ENCODE measurements at regions not wholly inside any gene's neighbourhood (a gene's known extent, or its start where the extent isn't known, plus 50 kb on each side); places are given as distances from the start of the nearest gene placed in this dataset.
"Not testable (repeated sequence)": the region's sequence is repeated elsewhere in the genome, so short reads cannot be mapped to it uniquely, and the experiment has no call there.

DNA sequence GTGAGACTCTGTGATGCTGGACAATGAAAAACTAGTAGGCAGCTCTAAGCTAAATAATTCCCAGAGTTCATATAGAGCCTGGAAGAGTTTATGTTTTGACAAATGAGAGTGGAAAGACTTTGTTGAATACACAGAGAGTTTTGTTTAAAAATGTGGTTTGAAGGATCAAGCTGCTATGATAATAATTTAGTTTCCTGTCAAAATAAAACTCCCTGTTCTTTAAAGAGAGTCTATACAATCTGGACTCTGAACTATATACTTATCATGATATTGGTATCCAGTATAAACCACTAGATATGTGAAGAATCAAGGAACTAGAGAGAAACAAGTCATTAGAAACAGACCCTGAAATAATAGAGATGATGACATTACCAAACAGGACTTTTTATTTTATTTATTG is 158.6 kb downstream of the C4orf33 start:
- DNase-seq: no peak

GRCh38 chr4:129261584-129261983 is 165.6 kb downstream of the C4orf33 start:
- no peak for DNase-seq

- DNase-seq: no peak
These were observed 168.2 kb downstream of the C4orf33 start for GRCh38 chr4:129264008-129264657.

GRCh38 chr4:129278868-129279267 is 182.9 kb downstream of the C4orf33 start:
- no peak for DNase-seq

DNA sequence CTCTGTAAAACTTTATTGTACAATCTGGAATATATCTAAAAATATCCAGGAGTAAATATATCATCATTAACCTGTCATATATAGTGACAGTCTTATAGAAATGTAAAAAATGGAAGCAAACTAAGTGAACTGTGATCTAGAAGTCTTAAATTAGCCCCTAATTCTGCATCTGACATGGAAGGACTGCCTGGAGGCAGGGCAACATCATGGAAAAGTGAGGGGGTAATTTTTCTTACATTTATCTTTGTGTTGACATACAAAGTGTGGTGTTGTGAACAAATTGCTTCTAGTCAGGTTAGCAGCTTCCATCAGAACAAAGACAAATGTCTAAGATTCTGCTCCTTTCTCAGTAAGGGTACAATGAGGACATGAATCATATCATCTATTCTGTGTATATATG is 186.3 kb downstream of the C4orf33 start:
- no peak for DNase-seq

DNA sequence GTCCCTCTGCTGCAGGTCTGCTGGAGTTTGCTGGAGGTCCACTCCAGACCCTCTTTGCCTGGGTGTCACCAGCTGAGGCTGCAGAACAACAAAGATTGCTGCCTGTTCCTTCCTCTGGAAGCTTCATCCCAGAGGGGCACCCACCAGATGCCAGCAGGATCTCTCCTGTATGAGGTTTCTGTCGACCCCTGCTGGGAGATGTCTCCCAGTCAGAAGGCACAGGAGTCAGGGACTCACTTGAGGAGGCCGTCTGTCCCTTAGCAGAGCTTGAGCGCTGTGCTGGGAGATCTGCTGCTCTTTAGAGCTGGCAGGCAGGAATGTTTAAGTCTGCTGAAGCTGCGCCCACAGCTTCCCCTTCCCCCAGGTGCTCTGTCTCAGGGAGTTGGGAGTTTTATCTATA is 196.2 kb downstream of the C4orf33 start:
- DNase-seq: not testable (repeated sequence)

GRCh38 chr4:129314781-129315180 is 218.8 kb downstream of the C4orf33 start:
- DNase-seq: no peak

- DNase-seq: no peak
These were observed 227.0 kb downstream of the C4orf33 start for GRCh38 chr4:129322920-129323319.

DNA sequence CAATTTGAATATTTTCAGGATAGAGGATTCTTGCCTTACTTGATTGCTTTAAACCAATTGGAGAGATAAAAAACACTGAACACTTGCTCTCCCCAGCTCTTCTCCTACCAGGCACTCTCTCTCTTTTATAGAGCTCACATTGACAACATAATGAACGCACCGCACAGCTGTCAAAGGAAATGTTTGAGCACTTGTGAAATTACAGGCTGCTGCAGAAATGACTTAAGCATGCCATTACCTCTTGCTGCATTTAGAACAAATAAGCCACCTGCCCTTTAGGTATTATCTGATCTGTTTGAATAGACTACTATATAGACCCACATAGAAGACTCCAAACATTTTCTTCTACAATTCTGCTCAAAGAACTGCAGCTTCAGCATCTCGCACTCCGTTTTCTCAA is 227.7 kb downstream of the C4orf33 start:
- no peak for DNase-seq

DNA sequence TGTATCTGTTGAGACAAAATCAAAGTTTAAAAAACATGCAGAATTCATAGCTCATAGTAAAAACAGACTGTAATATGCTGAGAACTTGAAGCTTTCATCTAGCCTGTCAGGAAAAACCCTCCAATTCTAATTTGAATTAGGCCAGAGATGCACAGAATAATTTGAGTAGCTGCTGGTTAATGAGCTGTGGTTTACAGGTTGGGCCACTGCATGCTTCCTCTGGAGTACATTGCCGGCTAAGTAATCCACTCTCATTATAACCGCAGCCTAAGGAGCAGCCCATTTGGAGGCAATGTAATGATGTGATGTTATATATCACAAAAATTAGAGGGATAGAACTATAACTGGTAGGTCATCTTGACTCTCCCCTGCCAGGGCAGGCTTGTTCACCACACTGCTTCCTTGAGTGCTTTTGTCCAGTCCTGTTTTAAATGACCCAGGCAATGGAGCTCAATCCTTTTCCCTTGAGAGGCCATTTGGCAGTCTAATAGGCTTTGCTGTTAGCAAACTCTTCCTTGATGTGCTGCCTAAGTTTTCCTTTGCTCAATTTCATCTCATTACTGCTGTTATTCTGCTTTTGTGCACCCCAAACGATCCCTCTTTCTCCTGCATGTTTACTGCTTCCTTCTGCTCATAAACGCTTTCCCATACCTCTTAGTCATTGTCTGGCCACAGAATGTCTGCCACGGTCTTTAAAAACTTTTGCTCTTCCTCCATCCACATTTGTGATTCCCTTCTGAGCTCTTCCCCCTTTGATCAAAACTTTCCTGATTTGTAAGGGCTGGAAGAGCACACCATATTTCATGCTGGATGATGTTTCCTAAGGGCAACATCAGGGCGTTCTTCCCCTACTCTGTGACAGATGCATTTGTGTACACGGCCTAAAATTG is 230.9 kb downstream of the C4orf33 start:
- no peak for DNase-seq

- no peak for DNase-seq
These were observed 231.7 kb downstream of the C4orf33 start for GRCh38 chr4:129327637-129328036.

DNA sequence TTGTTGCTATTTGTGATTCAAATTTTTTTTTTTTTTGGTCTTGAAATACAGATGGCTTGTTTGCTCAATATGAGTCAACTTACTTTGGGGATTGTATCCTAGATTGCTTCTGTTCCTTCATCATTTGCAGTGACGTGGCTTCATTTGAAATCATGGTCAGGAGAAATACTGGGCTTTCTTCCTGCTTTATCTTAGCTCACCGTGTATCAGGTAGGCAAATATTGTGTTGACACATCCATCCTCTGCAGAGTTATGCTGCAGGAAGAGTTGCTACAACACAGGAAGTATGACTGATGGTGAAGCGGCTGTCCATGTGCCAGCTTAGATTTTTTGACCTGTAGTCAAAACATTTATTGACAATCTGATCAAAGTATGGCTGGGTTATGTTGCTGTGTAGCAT is 232.2 kb downstream of the C4orf33 start:
- no peak for DNase-seq

DNA sequence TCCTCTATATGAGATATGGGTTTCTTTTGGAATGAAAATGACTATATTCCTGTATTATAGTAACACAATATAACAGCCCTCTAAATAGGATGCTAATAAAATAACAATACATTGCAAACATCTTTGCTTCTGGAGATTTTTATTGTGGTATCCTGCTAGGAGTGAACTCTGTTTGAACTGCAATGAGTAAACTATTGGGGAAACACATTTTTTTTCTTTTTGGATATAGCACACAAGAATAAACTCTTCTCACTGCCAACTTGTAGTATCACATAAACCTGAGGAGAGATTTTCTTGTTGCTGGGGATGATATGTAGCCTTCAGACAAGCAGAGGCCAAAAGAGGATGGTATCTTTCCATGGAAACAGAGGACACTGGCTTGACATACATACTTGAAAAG is 238.2 kb downstream of the C4orf33 start:
- no peak for DNase-seq

- DNase-seq: no peak
These were observed 239.3 kb downstream of the C4orf33 start for GRCh38 chr4:129335276-129335675.

DNA sequence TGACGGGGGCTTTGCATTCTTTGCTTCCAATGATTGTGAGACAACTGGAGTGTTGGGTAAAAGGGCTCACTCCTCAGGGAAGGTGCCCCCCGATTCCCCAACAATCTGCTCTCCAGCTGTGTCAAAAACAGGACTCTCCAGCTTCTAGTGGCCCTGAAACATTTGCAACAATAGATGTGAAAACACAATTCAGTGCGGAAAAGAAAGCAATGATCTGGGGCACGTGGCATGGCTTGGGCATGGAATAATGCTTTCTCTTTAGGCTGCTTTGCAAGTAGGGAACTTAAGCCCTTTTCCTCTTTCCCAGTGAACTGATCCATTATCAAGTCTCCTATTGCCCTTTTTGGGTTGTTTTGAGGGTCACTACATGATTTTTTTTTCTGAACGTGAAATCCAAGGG is 239.9 kb downstream of the C4orf33 start:
- DNase-seq: no peak

GRCh38 chr4:129336457-129337227 is 240.7 kb downstream of the C4orf33 start:
- no peak for DNase-seq

GRCh38 chr4:129337228-129337620 is 241.3 kb downstream of the C4orf33 start:
- DNase-seq: no peak

GRCh38 chr4:129342819-129343408 is 247.0 kb downstream of the C4orf33 start:
- DNase-seq: no peak

GRCh38 chr4:129344058-129344457 is 248.1 kb downstream of the C4orf33 start:
- no peak for DNase-seq

DNA sequence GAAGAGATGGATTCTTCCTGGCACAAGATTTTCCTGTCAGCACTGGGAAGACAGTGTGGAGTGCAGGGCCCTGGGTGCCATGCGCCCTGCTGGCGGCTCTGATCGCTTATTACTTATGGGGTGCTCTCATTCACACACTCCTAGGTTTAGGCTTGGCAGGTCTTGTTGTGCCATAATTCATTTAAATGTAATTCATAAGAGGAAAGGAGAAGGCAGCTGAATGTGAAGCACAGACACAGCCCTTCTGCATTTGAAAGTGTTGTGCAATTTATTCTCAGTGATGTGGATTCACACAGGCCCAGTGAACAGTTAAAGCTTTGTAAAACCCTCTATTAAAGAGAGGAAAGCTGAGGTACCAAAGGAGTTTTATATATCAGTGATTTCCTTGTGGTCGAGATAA is 249.7 kb downstream of the C4orf33 start:
- no peak for DNase-seq

- no peak for DNase-seq
These were observed 250.1 kb downstream of the C4orf33 start for GRCh38 chr4:129346036-129346435.

DNA sequence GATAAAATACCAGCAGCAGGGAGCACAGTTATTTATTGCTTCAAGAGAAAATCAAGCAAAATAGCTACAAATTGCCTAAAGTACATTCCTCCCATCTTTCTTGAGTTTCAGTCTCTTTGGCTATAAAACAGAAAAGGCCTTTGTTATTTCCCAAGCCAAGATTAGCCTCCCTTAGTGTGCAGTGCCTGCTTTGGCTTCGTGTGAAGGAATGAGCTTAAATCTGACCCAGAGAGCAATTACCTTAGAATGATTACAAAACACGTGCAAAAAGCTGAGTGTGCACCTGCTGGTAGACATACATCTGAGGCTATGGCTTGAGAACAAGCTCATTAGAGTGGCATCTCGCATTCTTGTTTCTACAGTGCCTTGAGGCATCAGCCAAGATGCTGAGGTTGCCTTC is 250.8 kb downstream of the C4orf33 start:
- DNase-seq: no peak
